ENCODE measurements at regions not wholly inside any gene's neighbourhood (a gene's known extent, or its start where the extent isn't known, plus 50 kb on each side); places are given as distances from the start of the nearest gene placed in this dataset.

GRCh38 chr4:176927117-176927516, 134.4 kb upstream of the VEGFC start:
- no peaks in the 10 kb centered on the region for H3F3A ChIP-seq (ENCODE audit: low read depth)
- no peak overlapping the region for H2AFZ ChIP-seq (ENCODE audit: low read length)
- H3K36me3 ChIP-seq (ENCODE audit: insufficient read depth, low read length) = no peaks in the 10 kb centered on the region
- no peaks in the 10 kb centered on the region for H3K9me2 ChIP-seq (replicated peaks; ENCODE audit: low read depth, low read length)
- no peaks in the 10 kb centered on the region for H3K4me1 ChIP-seq (ENCODE audit: insufficient read depth, low read length, poor library complexity, severe bottlenecking)
- no peak overlapping the region for H3K4me2 ChIP-seq (ENCODE audit: low read depth, low read length, poor library complexity, severe bottlenecking)
- no peak overlapping the region for H3K9ac ChIP-seq (ENCODE audit: low read depth, low read length, poor library complexity, severe bottlenecking)
- H4K20me1 ChIP-seq (ENCODE audit: insufficient read depth, low read length, poor library complexity, severe bottlenecking) = no peaks in the 10 kb centered on the region
- H3K27me3 ChIP-seq (ENCODE audit: insufficient read depth, low read length, poor library complexity, severe bottlenecking) = no peaks in the 10 kb centered on the region
- H3K79me2 ChIP-seq (ENCODE audit: insufficient read depth, low read length) = no peaks in the 10 kb centered on the region
- H3K4me3 ChIP-seq (ENCODE audit: low read length, poor library complexity, severe bottlenecking) = no peak overlapping the region
- TF ChIP-seq CTCF (conservative IDR thresholded peaks at IDR 0.05; ENCODE audit: low read length) (no peak), EZH2phosphoT487 (IDR thresholded peaks at IDR 0.05; ENCODE audit: borderline replicate concordance) (no peak)
- no peaks in the 10 kb centered on the region for H3K9me3 ChIP-seq (ENCODE audit: insufficient read depth, low read depth, low read length)

- Histone ChIP-seq H3K9ac (ENCODE audit: low read depth, low read length, poor library complexity, severe bottlenecking) (no peak overlapping the region), H3K4me1 (ENCODE audit: insufficient read depth, low read length, poor library complexity, severe bottlenecking) (no peaks in the 10 kb centered on the region), H3F3A (ENCODE audit: low read depth) (no peaks in the 10 kb centered on the region), H2AFZ (ENCODE audit: low read length) (no peak overlapping the region), H3K4me2 (ENCODE audit: low read depth, low read length, poor library complexity, severe bottlenecking) (no peak overlapping the region), H3K27me3 (ENCODE audit: insufficient read depth, low read length, poor library complexity, severe bottlenecking) (no peaks in the 10 kb centered on the region), H4K20me1 (ENCODE audit: insufficient read depth, low read length, poor library complexity, severe bottlenecking) (no peaks in the 10 kb centered on the region), H3K9me3 (ENCODE audit: insufficient read depth, low read depth, low read length) (no peaks in the 10 kb centered on the region), H3K79me2 (ENCODE audit: insufficient read depth, low read length) (no peaks in the 10 kb centered on the region), H3K4me3 (ENCODE audit: low read length, poor library complexity, severe bottlenecking) (no peak overlapping the region), H3K36me3 (ENCODE audit: insufficient read depth, low read length) (no peaks in the 10 kb centered on the region), H3K9me2 (replicated peaks; ENCODE audit: low read depth, low read length) (no peaks in the 10 kb centered on the region)
- TF ChIP-seq EZH2phosphoT487 (IDR thresholded peaks at IDR 0.05; ENCODE audit: borderline replicate concordance) (no peak), CTCF (conservative IDR thresholded peaks at IDR 0.05; ENCODE audit: low read length) (no peak)
These were observed 134.9 kb upstream of the VEGFC start for GRCh38 chr4:176927664-176928063.

- Histone ChIP-seq H3K27me3 (ENCODE audit: insufficient read depth, low read length, poor library complexity, severe bottlenecking) (no peaks in the 10 kb centered on the region), H3K79me2 (ENCODE audit: insufficient read depth, low read length) (no peaks in the 10 kb centered on the region), H3K4me1 (ENCODE audit: insufficient read depth, low read length, poor library complexity, severe bottlenecking) (no peaks in the 10 kb centered on the region), H3K4me3 (ENCODE audit: low read length, poor library complexity, severe bottlenecking) (no peak overlapping the region), H3K9me3 (ENCODE audit: insufficient read depth, low read depth, low read length) (no peaks in the 10 kb centered on the region), H3K4me2 (ENCODE audit: low read depth, low read length, poor library complexity, severe bottlenecking) (no peak overlapping the region), H3K9ac (ENCODE audit: low read depth, low read length, poor library complexity, severe bottlenecking) (no peak overlapping the region), H3F3A (ENCODE audit: low read depth) (no peaks in the 10 kb centered on the region), H3K9me2 (replicated peaks; ENCODE audit: low read depth, low read length) (no peaks in the 10 kb centered on the region), H3K36me3 (ENCODE audit: insufficient read depth, low read length) (no peaks in the 10 kb centered on the region), H4K20me1 (ENCODE audit: insufficient read depth, low read length, poor library complexity, severe bottlenecking) (no peaks in the 10 kb centered on the region), H2AFZ (ENCODE audit: low read length) (no peak overlapping the region)
- TF ChIP-seq EZH2phosphoT487 (IDR thresholded peaks at IDR 0.05; ENCODE audit: borderline replicate concordance) (no peak), CTCF (conservative IDR thresholded peaks at IDR 0.05; ENCODE audit: low read length) (no peak)
These were observed 146.7 kb upstream of the VEGFC start for GRCh38 chr4:176939445-176939844.

Data from Loucy (cell line).